Fibroblast of lung (primary cell): ENCODE measurements at regions not wholly inside any gene's neighbourhood (a gene's known extent, or its start where the extent isn't known, plus 50 kb on each side); places are given as distances from the start of the nearest gene placed in this dataset.

Experiments
- EZH2 ChIP-seq: IDR thresholded peaks from 2 replicates; pipeline ENCODE4 v1.5.1; 2012; ENCODE audit warnings: low read length, control low read depth, mild to moderate bottlenecking; ENCODE audit errors: missing control alignments
- TF ChIP-seq, protein P1 (sequence below), 2 donors: IDR thresholded peaks in 1 of 2; conservative IDR thresholded peaks in 1 of 2; 1 replicate in 1 of 2; 2 replicates in 1 of 2; pipeline ENCODE4 v1.5.1; 2011 to 2012; ENCODE audit warnings: low read length in 2 of 2, control low read depth in 1 of 2, inconsistent platforms in 1 of 2, low read depth in 1 of 2, mild to moderate bottlenecking in 1 of 2

DNA sequence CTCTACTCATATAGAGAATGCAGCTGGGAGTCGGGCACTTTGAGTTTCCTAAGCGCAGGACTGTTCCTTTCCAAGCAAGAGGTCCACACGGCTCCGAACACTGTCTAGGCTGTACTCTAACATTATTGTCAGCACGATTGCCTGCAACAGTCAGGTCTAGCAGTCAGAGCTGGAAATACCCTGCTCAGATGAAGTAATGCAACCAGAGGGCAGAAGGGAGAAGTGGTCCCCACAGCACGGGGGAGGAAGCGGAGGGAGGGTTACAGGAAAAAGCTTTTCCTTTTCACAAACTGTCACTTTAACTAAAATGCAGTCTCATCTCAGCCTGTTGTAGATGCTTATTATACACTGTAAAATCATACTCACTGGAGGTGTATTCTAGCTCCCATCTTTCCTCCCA, 98.9 kb upstream of the SLC44A3 start:
- TF ChIP-seq, protein P1, sequence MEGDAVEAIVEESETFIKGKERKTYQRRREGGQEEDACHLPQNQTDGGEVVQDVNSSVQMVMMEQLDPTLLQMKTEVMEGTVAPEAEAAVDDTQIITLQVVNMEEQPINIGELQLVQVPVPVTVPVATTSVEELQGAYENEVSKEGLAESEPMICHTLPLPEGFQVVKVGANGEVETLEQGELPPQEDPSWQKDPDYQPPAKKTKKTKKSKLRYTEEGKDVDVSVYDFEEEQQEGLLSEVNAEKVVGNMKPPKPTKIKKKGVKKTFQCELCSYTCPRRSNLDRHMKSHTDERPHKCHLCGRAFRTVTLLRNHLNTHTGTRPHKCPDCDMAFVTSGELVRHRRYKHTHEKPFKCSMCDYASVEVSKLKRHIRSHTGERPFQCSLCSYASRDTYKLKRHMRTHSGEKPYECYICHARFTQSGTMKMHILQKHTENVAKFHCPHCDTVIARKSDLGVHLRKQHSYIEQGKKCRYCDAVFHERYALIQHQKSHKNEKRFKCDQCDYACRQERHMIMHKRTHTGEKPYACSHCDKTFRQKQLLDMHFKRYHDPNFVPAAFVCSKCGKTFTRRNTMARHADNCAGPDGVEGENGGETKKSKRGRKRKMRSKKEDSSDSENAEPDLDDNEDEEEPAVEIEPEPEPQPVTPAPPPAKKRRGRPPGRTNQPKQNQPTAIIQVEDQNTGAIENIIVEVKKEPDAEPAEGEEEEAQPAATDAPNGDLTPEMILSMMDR (conservative IDR thresholded peaks at IDR 0.05 in 1 of 2, IDR thresholded peaks at IDR 0.05 in 1 of 2; ENCODE audit: low read depth in 1 of 2, low read length in 2 of 2), result no peak
- no peak for TF ChIP-seq EZH2
